HUDEP-2 (cell line): ENCODE measurements at regions not wholly inside any gene's neighbourhood (a gene's known extent, or its start where the extent isn't known, plus 50 kb on each side); places are given as distances from the start of the nearest gene placed in this dataset.

Source experiments
- DNase-seq, 76 experiments: peaks; one replicate each; lab custom pipeline; 2025; ENCODE audit not compliant: unreplicated experiment in 76 of 76; lab: John Stamatoyannopoulos, UW

GRCh38 chr21:34192646-34193285, 119.4 kb downstream of the MRPS6 start:
- DNase-seq: no peak

GRCh38 chr21:34195335-34195734, 122.0 kb downstream of the MRPS6 start:
- no peak for DNase-seq

DNA sequence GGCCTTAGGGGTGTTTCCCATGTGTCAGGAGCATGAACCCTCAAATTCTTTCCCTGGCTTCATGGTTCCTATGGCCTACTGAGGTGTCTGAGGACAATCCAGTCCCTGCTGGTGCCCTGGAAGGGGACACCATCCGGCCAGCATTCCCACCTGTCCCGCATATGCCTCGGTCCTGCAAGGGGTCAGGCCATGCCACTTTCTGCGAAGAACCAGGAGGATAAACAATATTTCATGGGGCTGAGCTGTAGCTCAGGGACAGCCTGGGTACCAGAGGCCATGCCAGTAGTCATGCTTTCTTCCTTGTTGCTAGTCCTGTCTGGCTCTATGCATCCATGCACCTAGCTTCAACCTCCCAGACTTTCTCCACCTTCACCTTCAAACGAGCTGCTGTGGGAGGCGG, 123.6 kb downstream of the MRPS6 start:
- DNase-seq: no peak

GRCh38 chr21:34197561-34197960, 124.2 kb downstream of the MRPS6 start:
- no peak for DNase-seq

GRCh38 chr21:34198231-34199120, 125.1 kb downstream of the MRPS6 start:
- no peak for DNase-seq

- DNase-seq: no peak
These were observed 125.9 kb downstream of the MRPS6 start for GRCh38 chr21:34199121-34199910.

DNA sequence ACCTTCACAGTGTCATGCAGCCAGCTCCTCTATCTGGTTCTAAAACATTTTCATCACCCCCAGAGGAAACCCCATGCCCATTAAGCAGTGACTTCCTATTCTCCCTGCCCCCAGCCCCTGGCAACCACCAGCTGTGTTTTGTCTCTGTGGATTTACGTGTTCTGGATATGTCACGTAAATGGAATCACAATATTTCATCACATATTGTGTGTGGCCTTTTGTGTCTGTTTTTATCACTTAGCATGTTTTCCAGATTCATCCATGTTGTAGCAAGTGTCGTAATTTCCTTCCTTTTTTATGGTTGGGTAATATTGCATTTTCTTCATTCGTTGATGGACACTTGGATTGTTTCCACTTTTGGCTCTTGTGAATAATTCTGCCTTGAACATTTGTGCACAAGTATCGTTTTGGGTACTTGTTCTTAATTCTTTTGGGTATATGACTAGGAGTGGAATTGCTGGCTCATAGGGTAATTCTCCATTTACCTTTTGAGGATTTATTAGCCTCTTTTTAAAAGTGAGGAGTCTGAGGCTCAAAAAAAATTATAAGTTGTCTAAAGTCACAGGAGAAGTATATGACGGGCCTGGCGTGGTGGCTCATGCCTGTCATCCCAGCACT, 127.0 kb downstream of the MRPS6 start:
- no peak for DNase-seq

DNA sequence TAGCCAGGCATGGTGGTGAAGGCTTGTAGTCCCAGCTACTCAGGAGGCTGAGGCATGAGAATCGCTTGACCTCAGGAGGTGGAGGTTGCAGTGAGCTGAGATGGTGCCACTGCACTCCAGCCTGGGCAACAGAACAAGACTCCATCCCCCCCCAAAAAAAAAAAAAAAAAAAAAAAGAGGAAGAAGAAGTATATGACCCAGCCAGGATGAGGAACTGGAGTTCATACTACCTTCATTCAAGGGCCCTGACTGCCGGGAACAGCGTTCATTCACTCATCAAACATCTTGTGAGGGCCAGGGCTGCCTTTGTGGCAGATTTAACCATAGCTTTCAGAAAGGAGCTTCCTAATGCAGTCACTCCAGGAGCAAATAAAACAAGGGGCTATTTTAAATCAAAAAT, 127.6 kb downstream of the MRPS6 start:
- no peak for DNase-seq

- no peak for DNase-seq
These were observed 128.1 kb downstream of the MRPS6 start for GRCh38 chr21:34201481-34201858.

- DNase-seq: no peak
These were observed 129.4 kb downstream of the MRPS6 start for GRCh38 chr21:34202553-34203372.

GRCh38 chr21:34203851-34204420, 130.6 kb downstream of the MRPS6 start:
- no peak for DNase-seq

DNA sequence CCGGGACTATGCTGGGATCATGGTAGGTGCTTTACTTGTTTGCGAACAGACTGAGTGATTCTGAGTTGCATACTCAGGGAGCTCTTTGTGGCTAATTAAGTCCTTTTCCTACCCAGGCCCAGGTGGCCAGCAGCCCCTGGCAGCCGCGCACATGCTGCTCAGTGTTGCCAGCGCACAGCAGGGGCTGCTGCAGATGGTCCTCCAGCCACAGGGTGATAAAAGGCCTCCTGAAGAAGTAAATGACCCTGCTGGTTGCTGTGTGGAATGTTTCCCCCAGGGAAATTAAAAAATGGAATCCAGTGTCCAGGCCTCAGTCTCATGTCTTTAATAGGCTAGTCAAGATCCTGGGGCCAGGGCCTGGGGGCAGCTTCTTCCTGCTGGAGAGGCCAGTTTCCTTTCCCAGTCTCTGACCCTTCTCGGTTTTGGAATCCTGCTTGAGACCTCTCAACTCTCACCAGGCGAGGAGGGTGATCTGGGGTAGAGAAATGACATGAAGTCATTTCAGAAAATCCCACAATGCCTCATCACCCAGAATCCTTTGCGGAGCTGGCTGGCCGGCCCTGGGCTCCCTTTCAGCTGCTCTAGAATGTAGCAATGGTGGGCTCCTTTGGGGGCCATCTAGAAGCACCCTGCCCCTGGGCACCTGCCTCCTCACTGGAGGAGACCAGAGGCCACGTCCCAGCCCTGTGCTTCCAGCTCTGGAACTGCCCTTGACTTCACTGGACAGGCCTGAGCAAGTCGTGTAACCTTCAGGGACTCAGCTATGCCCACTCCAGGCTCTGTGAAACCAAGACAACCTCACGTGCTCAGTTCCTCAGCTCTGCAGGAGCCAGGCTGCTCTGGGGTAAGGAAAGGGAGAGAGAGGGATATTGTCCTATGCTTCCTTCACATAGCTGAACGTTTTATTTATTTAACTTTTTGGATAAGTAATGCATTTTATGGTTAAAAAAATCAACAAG, 131.4 kb downstream of the MRPS6 start:
- DNase-seq: no peak

GRCh38 chr21:34205811-34206571, 132.6 kb downstream of the MRPS6 start:
- no peak for DNase-seq

DNA sequence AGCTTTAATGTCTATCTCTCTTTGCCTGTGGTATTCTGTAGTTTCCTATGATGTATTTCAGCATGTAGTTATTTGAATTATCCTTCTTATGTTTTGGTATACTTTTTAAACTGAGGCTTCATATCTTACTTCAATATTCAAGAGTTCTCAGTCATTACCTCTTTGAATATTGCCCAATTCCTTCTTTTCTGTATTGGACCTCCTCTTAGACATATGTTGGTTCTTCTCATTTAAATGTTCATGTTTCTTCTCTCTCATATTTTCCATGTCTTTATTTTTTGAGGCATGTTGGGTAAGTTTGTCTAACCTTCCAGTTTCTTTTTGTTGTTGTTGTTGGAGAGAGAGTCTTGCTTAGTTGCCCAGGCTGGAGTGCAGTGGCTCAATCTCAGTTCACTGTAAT, 140.6 kb downstream of the MRPS6 start:
- DNase-seq: no peak

GRCh38 chr21:34215501-34215900, 142.1 kb downstream of the MRPS6 start:
- no peak for DNase-seq

GRCh38 chr21:34215911-34216717, 142.7 kb downstream of the MRPS6 start:
- no peak for DNase-seq

DNA sequence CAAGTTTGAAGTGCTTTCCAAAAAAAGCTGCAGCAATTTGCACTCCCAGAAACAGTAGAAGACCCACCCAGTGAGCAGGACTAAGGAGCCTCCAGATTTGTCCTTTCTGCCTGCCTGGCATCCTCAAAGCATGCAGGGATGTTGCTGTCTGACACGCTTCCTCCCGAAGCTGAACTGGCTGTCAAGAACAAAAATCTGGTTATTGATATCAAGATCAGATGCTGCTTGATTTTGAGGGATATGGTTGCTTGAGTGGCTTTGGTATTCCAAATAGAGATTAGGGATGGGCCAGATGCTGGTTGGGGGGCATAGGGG, 143.3 kb downstream of the MRPS6 start:
- DNase-seq: no peak
